Upper lobe of right lung (tissue), 1 donor: ENCODE measurements at regions not wholly inside any gene's neighbourhood (a gene's known extent, or its start where the extent isn't known, plus 50 kb on each side); places are given as distances from the start of the nearest gene placed in this dataset.
"Not testable (repeated sequence)": the region's sequence is repeated elsewhere in the genome, so short reads cannot be mapped to it uniquely, and the experiment has no call there.

Source experiments
- ATAC-seq: fragments of 200-7000 bp; cut with Tn5 transposase; one replicate; pipeline ENCODE4 v1.9.1; 2020; ENCODE audit warnings: mild to moderate bottlenecking, moderate library complexity
- DNase-seq: peaks from one replicate; pipeline ENCODE4 v3.0.0-alpha.2; 2020
- H3K27ac ChIP-seq: fragments of 200-600 bp; one replicate; pipeline ENCODE4 v1.8.0; 2022
- H3K27me3 ChIP-seq: fragments of 200-600 bp; one replicate; pipeline ENCODE4 v1.8.0; 2022; ENCODE audit warnings: mild to moderate bottlenecking
- H3K36me3 ChIP-seq: fragments of 200-600 bp; one replicate; pipeline ENCODE4 v1.8.0; 2022
- H3K4me1 ChIP-seq: fragments of 200-600 bp; one replicate; pipeline ENCODE4 v1.8.0; 2022
- H3K4me3 ChIP-seq: fragments of 200-600 bp; one replicate; pipeline ENCODE4 v1.8.0; 2022; ENCODE audit warnings: mild to moderate bottlenecking
- H3K9me3 ChIP-seq: fragments of 200-600 bp; one replicate; pipeline ENCODE4 v1.8.0; 2022
- CTCF ChIP-seq: fragments of 200-600 bp; IDR thresholded peaks from one replicate; pipeline ENCODE4 v1.8.0; 2022; ENCODE audit warnings: antibody characterized with exemption
- intact Hi-C: fragments of 100-400 bp; cut with DNase I; formaldehyde crosslinking; loops from one replicate; pipeline ENCODE4 v1.11.0; 2022
- donor health status: DM: no; HTN: yes; CAD: no; lungs with severe emphysema.

- H3K9me3 ChIP-seq: no peaks in the 10 kb centered on the region
- no peaks in the 10 kb centered on the region for H3K36me3 ChIP-seq
- no peaks in the 10 kb centered on the region for H3K4me1 ChIP-seq
- no peaks in the 10 kb centered on the region for H3K27me3 ChIP-seq
- no peak for DNase-seq
- intact Hi-C loops: no loop called here
- no peak overlapping the region for H3K27ac ChIP-seq
- no peak for ATAC-seq
- no peak for TF ChIP-seq CTCF
- no peak overlapping the region for H3K4me3 ChIP-seq
Observed at GRCh38 chr16:59971264-59971663, 1237.1 kb upstream of the GOT2 start.

- no peak for TF ChIP-seq CTCF
- Histone ChIP-seq H3K4me1 (no peaks in the 10 kb centered on the region), H3K4me3 (no peak overlapping the region), H3K27me3 (no peaks in the 10 kb centered on the region), H3K36me3 (no peaks in the 10 kb centered on the region), H3K27ac (no peak overlapping the region), H3K9me3 (no peaks in the 10 kb centered on the region)
- intact Hi-C loops: no loop called here
- ATAC-seq (no peak), DNase-seq (no peak)
Observed at GRCh38 chr16:59964232-59964924, 1230.3 kb upstream of the GOT2 start.

- Histone ChIP-seq H3K4me1 (no peaks in the 10 kb centered on the region), H3K9me3 (no peaks in the 10 kb centered on the region), H3K27ac (no peak overlapping the region), H3K4me3 (no peak overlapping the region), H3K27me3 (no peaks in the 10 kb centered on the region), H3K36me3 (no peaks in the 10 kb centered on the region)
- no peak for DNase-seq
- intact Hi-C loops: no loop called here
- ATAC-seq: no peak
- no peak for TF ChIP-seq CTCF
Observed at GRCh38 chr16:59959311-59959710, 1225.2 kb upstream of the GOT2 start.

- Histone ChIP-seq H3K27ac (no peak overlapping the region), H3K4me1 (no peaks in the 10 kb centered on the region), H3K4me3 (no peak overlapping the region), H3K36me3 (no peaks in the 10 kb centered on the region), H3K27me3 (no peaks in the 10 kb centered on the region), H3K9me3 (no peaks in the 10 kb centered on the region)
- intact Hi-C loops: no loop called here
- DNase-seq (no peak), ATAC-seq (no peak)
- TF ChIP-seq CTCF: no peak
Observed at GRCh38 chr16:59950431-59950830, 1216.3 kb upstream of the GOT2 start.

- H3K4me3 ChIP-seq, ATAC-seq, H3K27ac ChIP-seq, H3K27me3 ChIP-seq, H3K4me1 ChIP-seq, intact Hi-C loops, H3K36me3 ChIP-seq, DNase-seq, H3K9me3 ChIP-seq: not testable (repeated sequence)
Observed at GRCh38 chr16:59944041-59944440, 1209.9 kb upstream of the GOT2 start.

- intact Hi-C loops: no loop called here
- H3K9me3 ChIP-seq: no peaks in the 10 kb centered on the region
- H3K4me1 ChIP-seq: no peaks in the 10 kb centered on the region
- H3K36me3 ChIP-seq: no peaks in the 10 kb centered on the region
- H3K27me3 ChIP-seq: no peaks in the 10 kb centered on the region
- DNase-seq: no peak
- no peak for TF ChIP-seq CTCF
- no peak overlapping the region for H3K4me3 ChIP-seq
- ATAC-seq: no peak
- H3K27ac ChIP-seq: no peak overlapping the region
Observed at GRCh38 chr16:59941594-59941993, 1207.5 kb upstream of the GOT2 start.
